ENCODE measurements at regions not wholly inside any gene's neighbourhood (a gene's known extent, or its start where the extent isn't known, plus 50 kb on each side); places are given as distances from the start of the nearest gene placed in this dataset.

DNA sequence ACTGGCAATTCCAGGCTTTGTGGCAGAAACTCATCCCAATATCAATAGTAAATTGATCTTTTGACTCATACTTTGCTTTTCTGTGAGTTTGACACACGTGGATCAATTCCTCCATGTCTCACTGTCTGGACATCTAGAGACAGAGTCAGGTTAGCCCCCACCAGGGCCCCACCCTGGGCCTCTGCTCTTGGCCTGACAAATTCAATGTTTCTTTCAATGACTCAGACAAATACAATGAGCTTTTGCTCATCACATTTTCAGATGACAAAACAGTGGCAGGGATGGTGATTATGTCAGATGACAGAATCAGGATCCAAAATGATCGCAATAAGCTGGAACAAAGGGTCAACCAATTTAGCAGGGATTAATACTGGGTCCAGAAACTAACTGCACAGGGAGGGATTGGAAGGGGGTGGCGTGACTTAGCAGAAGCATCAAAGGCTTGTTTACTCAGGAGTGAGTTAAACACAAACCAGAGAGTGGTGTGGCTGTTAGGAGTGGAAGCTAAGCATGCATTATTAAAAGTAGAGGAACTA, 90.5 kb upstream of the ASIC2 start:
- in situ Hi-C loops (cut with MboI; ENCODE audit: low pct_unique_long_range_greater_than_20kb in 2 of 9, low sequenced_read_pairs in 9 of 9, unreplicated experiment in 9 of 9), result no loop called here
- no peak overlapping the region for H3K27ac ChIP-seq
- no peak overlapping the region for H3K4me3 ChIP-seq
- WGBS, 10 experiments, result 0 to 100% (median 33%) methylated on average over 1 to 3 of the region's 3 CpGs; no CpG with 5 or more reads in 3 of the 10 experiments
- peaks cover 0 to 5% of the 10 kb centered on the region in 2 donors for H3K4me1 ChIP-seq (replicated peaks in 1 of 2)
- peak in 6 of 8 experiments; percentile 21 to 85 (median 56) for ATAC-seq (replicated peaks in 6 of 8)

- in situ Hi-C loops (cut with MboI; ENCODE audit: low pct_unique_long_range_greater_than_20kb in 2 of 9, low sequenced_read_pairs in 9 of 9, unreplicated experiment in 9 of 9), result no loop called here
- no peak for ATAC-seq (replicated peaks in 6 of 8)
- Histone ChIP-seq H3K4me3 (no peak overlapping the region), H3K4me1 (replicated peaks in 1 of 2) (peaks cover 0 to 5% of the 10 kb centered on the region in 2 donors), H3K27ac (no peak overlapping the region)
- WGBS, 10 experiments, result 0 to 80% (median 44%) methylated on average over 1 to 4 of the region's 4 CpGs; no CpG with 5 or more reads in 1 of the 10 experiments
Measured at GRCh38 chr17:33385133-33385532, 92.0 kb upstream of the ASIC2 start.

- H3K4me3 ChIP-seq, result no peak overlapping the region
- peaks cover 0 to 5% of the 10 kb centered on the region in 2 donors for H3K4me1 ChIP-seq (replicated peaks in 1 of 2)
- H3K27ac ChIP-seq, result no peak overlapping the region
- in situ Hi-C loops (cut with MboI; ENCODE audit: low pct_unique_long_range_greater_than_20kb in 2 of 9, low sequenced_read_pairs in 9 of 9, unreplicated experiment in 9 of 9), result no loop called here
- ATAC-seq (replicated peaks in 6 of 8), result no peak
- 20 to 100% (median 84%) methylated on average over 1 to 3 of the region's 3 CpGs; no CpG with 5 or more reads in 4 of the 10 experiments for WGBS, 10 experiments
Measured at GRCh38 chr17:33385713-33386112, 92.6 kb upstream of the ASIC2 start.

DNA sequence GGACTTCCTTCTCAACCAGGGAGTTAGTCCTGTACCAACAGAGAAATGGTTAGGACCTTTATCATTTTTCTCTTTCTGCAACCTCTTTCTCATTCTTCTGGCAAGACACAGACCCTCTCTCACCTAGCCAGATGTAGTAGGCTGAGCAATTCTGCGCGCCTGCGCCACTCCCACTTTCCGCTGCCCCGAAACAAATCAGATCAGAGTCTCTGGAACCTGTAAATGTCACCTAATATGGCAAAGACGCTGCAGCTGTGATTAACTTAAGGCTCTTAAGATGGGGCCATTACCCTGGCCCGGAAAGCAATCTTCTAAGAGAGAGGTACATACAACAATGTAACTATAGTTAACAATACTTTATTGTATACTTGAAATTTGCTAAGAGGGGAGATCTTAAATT, 94.3 kb upstream of the ASIC2 start:
- no peak overlapping the region for H3K4me3 ChIP-seq
- in situ Hi-C loops (cut with MboI; ENCODE audit: low pct_unique_long_range_greater_than_20kb in 2 of 9, low sequenced_read_pairs in 9 of 9, unreplicated experiment in 9 of 9), result no loop called here
- WGBS, 10 experiments, result 40 to 97% (median 66%) methylated on average over 1 to 7 of the region's 7 CpGs; no CpG with 5 or more reads in 2 of the 10 experiments
- no peak overlapping the region for H3K27ac ChIP-seq
- peaks cover 0 to 5% of the 10 kb centered on the region in 2 donors for H3K4me1 ChIP-seq (replicated peaks in 1 of 2)
- ATAC-seq (replicated peaks in 6 of 8), result no peak

- H3K4me1 ChIP-seq (replicated peaks in 1 of 2), result no peaks in the 10 kb centered on the region
- H3K27ac ChIP-seq, result no peak overlapping the region
- peak; percentile 17 to 89 (median 68) for ATAC-seq (replicated peaks in 6 of 8)
- H3K4me3 ChIP-seq, result no peak overlapping the region
- in situ Hi-C loops (cut with MboI; ENCODE audit: low pct_unique_long_range_greater_than_20kb in 2 of 9, low sequenced_read_pairs in 9 of 9, unreplicated experiment in 9 of 9), result no loop called here
- 6 to 60% (median 44%) methylated on average over 1 to 3 of the region's 4 CpGs; no CpG with 5 or more reads in 5 of the 10 experiments for WGBS, 10 experiments
Measured at GRCh38 chr17:33389504-33390135, 96.5 kb upstream of the ASIC2 start.

GRCh38 chr17:33390479-33391176, 97.5 kb upstream of the ASIC2 start:
- no peaks in the 10 kb centered on the region for H3K4me1 ChIP-seq (replicated peaks in 1 of 2)
- ATAC-seq (replicated peaks in 6 of 8), result no peak
- in situ Hi-C loops (cut with MboI; ENCODE audit: low pct_unique_long_range_greater_than_20kb in 2 of 9, low sequenced_read_pairs in 9 of 9, unreplicated experiment in 9 of 9), result no loop called here
- H3K27ac ChIP-seq, result no peak overlapping the region
- 20 to 100% (median 60%) methylated on average over 1 to 3 of the region's 6 CpGs; no CpG with 5 or more reads in 5 of the 10 experiments for WGBS, 10 experiments
- H3K4me3 ChIP-seq, result no peak overlapping the region

- in situ Hi-C loops (cut with MboI; ENCODE audit: low pct_unique_long_range_greater_than_20kb in 2 of 9, low sequenced_read_pairs in 9 of 9, unreplicated experiment in 9 of 9), result no loop called here
Measured at GRCh38 chr17:33396818-33397217, 103.7 kb upstream of the ASIC2 start.

GRCh38 chr17:33398386-33398785, 105.3 kb upstream of the ASIC2 start:
- in situ Hi-C loops (cut with MboI; ENCODE audit: low pct_unique_long_range_greater_than_20kb in 2 of 9, low sequenced_read_pairs in 9 of 9, unreplicated experiment in 9 of 9), result no loop called here
- no peak for ATAC-seq (replicated peaks in 6 of 8)
- Histone ChIP-seq H3K4me1 (replicated peaks in 1 of 2) (peaks cover 0 to 3% of the 10 kb centered on the region in 2 donors), H3K27ac (no peak overlapping the region), H3K4me3 (no peak overlapping the region)
- WGBS, 10 experiments, result 88 to 100% (median 100%) methylated on average over 1 of the region's 1 CpG; no CpG with 5 or more reads in 3 of the 10 experiments

More at GRCh38 chr17:33396818-33397217, 103.7 kb upstream of the ASIC2 start:
- WGBS, 10 experiments, result 0 to 60% (median 50%) methylated on average over 1 to 3 of the region's 3 CpGs; no CpG with 5 or more reads in 4 of the 10 experiments
- Histone ChIP-seq H3K4me3 (no peak overlapping the region), H3K4me1 (replicated peaks in 1 of 2) (peaks cover 0 to 1% of the 10 kb centered on the region in 2 donors), H3K27ac (no peak overlapping the region)
- ATAC-seq (replicated peaks in 6 of 8), result no peak

DNA sequence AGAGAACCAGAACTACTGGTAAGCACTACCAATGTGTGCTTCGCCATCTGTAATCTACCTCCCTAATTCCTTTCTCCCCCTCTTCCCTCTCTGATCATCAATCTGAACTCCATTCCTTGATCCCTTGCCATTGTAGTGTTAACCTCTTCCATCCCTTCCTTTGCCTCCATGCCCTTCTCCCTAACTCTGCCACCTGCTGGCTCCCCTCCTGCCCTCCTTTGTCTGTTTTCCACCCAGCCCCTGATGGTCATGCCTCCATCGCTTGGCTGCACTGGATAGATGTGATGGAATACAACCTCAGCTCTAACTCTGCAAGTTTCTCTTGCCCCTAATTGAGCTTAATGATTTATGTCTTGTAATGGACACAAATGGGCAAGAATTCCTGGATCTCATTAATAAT, 108.2 kb upstream of the ASIC2 start:
- 50 to 100% (median 85%) methylated on average over 1 to 2 of the region's 2 CpGs; no CpG with 5 or more reads in 3 of the 10 experiments for WGBS, 10 experiments
- H3K27ac ChIP-seq, result no peak overlapping the region
- no peak overlapping the region for H3K4me3 ChIP-seq
- ATAC-seq (replicated peaks in 6 of 8), result no peak
- in situ Hi-C loops (cut with MboI; ENCODE audit: low pct_unique_long_range_greater_than_20kb in 2 of 9, low sequenced_read_pairs in 9 of 9, unreplicated experiment in 9 of 9), result no loop called here
- H3K4me1 ChIP-seq (replicated peaks in 1 of 2), result peaks cover 0 to 8% of the 10 kb centered on the region in 2 donors

GRCh38 chr17:33403194-33403593, 110.1 kb upstream of the ASIC2 start:
- no peak for ATAC-seq (replicated peaks in 6 of 8)
- in situ Hi-C loops (cut with MboI; ENCODE audit: low pct_unique_long_range_greater_than_20kb in 2 of 9, low sequenced_read_pairs in 9 of 9, unreplicated experiment in 9 of 9), result no loop called here
- Histone ChIP-seq H3K4me3 (no peak overlapping the region), H3K27ac (no peak overlapping the region), H3K4me1 (replicated peaks in 1 of 2) (peaks cover 0 to 10% of the 10 kb centered on the region in 2 donors)

DNA sequence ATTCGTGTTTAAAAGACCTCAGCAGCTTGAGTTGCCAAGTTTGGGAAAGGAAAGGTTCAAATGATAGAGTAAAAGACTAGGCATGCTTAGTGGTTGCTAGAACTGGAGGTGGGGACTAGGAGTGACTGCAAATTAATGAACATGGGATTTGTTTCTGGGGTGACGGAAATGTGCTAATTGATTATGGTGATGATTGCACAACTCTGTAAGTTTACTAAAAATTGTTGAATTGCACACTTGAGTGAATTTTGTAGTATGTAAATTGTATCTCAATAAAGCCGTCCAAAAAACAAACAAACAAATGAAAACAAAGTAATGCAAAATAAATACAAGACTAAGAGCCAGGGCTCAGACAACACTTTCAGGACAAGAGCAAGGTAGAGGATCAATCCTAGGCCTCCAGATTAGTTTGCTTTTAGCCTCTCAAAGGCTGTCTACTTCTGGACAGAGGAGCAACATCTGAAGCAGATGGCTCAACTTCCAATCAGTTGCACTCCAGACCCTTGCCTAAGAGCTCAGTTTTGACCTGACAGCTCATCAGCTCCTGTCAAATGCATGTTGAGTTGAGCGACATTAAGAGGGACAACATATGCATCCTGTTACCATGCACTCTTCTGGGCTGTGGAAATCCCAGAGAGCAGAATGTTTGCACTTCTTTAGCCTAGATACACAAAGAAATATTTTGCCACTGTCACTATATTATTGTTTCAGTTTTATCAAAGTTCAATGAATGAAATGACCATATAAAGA, 111.2 kb upstream of the ASIC2 start:
- Histone ChIP-seq H3K4me1 (replicated peaks in 1 of 2) (peaks cover 0 to 10% of the 10 kb centered on the region in 2 donors), H3K27ac (no peak overlapping the region), H3K4me3 (no peak overlapping the region)
- ATAC-seq (replicated peaks in 6 of 8), result no peak
- in situ Hi-C loops (cut with MboI; ENCODE audit: low pct_unique_long_range_greater_than_20kb in 2 of 9, low sequenced_read_pairs in 9 of 9, unreplicated experiment in 9 of 9), result no loop called here
- 36 to 100% (median 63%) methylated on average over 1 to 4 of the region's 4 CpGs for WGBS, 10 experiments

- in situ Hi-C loops (cut with MboI; ENCODE audit: low pct_unique_long_range_greater_than_20kb in 2 of 9, low sequenced_read_pairs in 9 of 9, unreplicated experiment in 9 of 9), result no loop called here
- H3K4me1 ChIP-seq (replicated peaks in 1 of 2), result no peaks in the 10 kb centered on the region
- H3K4me3 ChIP-seq, result no peak overlapping the region
- ATAC-seq (replicated peaks in 6 of 8), result no peak
- no peak overlapping the region for H3K27ac ChIP-seq
- WGBS, 10 experiments, result 0 to 36% (median 0%) methylated on average over 1 to 2 of the region's 2 CpGs; no CpG with 5 or more reads in 7 of the 10 experiments
Measured at GRCh38 chr17:33416131-33416530, 123.0 kb upstream of the ASIC2 start.

GRCh38 chr17:33421933-33422332, 128.8 kb upstream of the ASIC2 start:
- Histone ChIP-seq H3K27ac (no peak overlapping the region), H3K4me1 (replicated peaks in 1 of 2) (peaks cover 0 to 3% of the 10 kb centered on the region in 2 donors), H3K4me3 (no peak overlapping the region)
- 11 to 100% (median 28%) methylated on average over 2 to 3 of the region's 3 CpGs; no CpG with 5 or more reads in 5 of the 10 experiments for WGBS, 10 experiments
- ATAC-seq (replicated peaks in 6 of 8), result no peak
- in situ Hi-C loops (cut with MboI; ENCODE audit: low pct_unique_long_range_greater_than_20kb in 2 of 9, low sequenced_read_pairs in 9 of 9, unreplicated experiment in 9 of 9), result no loop called here
